AG08396 (cell line): ENCODE measurements at regions not wholly inside any gene's neighbourhood (a gene's known extent, or its start where the extent isn't known, plus 50 kb on each side); places are given as distances from the start of the nearest gene placed in this dataset.
"Not testable (repeated sequence)": the region's sequence is repeated elsewhere in the genome, so short reads cannot be mapped to it uniquely, and the experiment has no call there.

Experiments used
- DNase-seq: peaks from one replicate; pipeline ENCODE4 v3.0.0; 2012; ENCODE audit warnings: low spot score, mixed read lengths

DNA sequence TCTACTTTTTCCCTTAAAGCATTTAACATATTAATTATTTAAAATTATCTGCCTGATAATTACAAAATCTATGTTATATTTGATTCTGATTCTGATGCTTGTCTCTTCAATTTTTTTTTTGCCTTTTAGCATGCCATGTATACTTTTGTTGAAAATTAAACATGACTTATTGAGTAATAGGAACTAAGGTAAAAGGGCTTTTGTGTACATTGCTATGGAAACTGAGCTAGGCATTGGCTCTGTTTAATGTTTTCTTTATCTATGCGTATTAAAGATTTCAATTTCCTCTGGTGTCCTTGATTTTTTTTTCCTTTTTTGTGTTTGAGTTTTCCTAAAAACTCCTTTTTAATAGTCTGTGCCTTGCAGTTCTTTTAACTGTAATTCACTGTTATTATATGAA, 805.2 kb downstream of the DHX35 start:
- no peak for DNase-seq

DNA sequence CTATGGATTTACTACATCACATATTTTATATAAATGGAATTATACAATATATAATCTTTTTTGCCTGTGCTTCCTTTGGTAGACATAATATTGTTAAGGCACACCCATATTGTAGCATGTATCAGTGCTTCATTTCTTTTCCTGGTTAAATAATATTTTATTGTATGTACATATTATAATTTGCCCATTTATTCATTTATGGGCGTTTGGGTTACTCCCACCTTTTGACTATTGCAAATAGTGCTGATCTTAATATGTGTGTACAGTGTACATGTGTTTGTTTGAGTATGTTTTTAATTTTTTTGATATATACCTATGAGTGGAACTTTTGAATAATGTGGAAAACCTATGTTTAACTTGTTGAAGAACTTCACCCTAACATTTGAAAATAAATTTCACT, 804.2 kb downstream of the DHX35 start:
- no peak for DNase-seq

DNA sequence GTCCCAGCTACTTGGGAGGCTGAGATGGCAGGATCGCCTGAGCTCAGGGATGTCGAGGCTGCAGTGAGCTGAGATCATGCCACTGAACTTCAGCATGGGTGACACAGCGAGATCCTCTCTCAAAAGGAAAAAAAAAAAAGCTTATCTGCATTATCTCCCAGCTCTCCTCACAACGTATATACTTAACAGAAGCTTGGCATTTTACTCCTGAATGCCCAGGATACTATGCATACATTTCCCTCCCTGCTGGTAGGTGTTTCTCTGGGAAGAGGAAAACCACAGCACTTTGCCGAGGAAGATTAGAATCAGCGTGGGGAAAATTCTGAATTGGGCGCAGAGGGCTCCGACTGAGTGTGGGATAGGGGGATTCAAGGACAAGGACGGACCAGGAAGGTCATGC, 800.6 kb downstream of the DHX35 start:
- DNase-seq = no peak

DNA sequence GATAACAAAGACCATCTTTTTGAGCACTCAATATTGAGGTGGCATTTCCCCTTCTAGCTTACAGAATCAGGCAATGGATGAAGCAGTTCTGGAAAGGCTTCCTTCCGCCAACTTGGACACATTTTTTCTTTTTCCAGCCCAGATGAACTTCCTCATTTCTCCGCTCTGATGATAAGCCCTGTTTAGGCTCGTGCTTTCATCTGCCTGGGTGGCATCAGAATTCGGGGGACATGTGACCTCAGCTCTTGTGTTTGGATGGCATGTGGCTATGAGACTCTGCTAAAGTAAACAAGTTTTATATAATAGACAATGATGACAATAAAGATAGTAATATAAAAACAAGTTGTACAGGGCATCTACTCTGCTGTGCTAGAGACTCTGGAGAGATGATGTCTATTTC, 796.7 kb downstream of the DHX35 start:
- no peak for DNase-seq

DNA sequence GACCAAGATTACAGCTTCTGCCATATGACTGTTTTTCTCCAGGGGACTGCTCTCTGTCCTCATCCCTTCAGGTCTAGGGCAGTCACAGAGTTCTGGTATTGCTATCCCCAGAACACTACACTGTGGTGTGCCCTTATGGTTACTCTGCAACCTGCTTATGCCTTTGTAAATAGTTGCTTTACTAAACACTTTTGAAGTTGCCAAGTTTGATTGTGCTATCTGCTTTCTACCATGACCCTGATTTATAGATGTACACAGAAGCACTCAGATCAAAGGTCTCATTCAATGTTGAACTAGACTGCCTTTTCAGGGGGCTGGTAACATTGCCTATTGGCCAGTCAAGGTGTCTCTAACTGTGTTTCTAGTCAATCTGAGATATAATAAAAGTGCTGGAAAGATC, 794.7 kb downstream of the DHX35 start:
- no peak for DNase-seq

DNA sequence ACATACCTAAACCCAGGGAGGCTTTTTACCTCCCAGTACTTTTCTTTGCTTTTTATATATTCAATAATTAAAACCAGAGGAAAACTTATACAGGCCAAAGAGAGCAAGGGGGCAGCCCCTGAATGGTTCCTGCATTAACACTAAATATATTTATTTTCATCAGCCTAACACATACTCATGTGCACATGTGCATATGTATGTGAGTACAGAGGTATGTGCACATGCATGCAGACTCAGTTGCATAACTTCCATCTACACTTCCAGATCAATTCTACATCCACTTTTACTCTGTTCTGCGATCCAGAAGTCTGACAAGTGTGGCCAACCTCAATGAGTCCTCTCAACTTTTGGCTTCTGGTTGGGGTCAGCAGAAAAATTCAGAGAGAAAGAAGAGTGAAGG, 794.2 kb downstream of the DHX35 start:
- no peak for DNase-seq

DNA sequence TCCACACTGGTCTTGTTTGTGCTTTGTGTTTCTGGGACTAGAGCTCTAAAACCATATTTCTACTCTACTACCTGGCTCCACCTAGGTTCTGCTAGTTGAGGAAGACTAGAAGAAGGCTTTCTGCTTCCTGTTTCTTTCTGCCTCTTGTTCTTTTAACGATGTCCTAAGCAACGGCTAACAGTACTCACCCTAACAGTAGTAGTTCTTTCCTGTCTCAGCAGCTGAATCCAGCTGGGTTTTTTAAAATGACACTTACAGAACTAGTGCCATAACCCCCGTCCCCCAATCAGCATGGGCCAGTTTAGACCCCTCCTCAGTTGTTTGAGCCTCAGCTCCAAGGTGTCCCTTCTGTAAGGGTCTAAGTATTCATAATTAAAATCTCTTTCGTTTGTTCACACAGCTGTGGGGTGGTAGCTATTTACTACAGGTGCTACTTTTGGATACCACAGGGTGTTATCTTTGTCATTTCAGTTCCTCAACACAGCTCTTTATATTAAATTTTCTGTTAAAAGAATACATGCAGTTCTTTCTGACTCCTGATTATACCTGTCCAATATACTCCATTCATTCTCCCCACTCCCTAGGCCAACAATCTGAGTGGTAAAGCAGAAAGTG, 790.2 kb downstream of the DHX35 start:
- DNase-seq = no peak

DNA sequence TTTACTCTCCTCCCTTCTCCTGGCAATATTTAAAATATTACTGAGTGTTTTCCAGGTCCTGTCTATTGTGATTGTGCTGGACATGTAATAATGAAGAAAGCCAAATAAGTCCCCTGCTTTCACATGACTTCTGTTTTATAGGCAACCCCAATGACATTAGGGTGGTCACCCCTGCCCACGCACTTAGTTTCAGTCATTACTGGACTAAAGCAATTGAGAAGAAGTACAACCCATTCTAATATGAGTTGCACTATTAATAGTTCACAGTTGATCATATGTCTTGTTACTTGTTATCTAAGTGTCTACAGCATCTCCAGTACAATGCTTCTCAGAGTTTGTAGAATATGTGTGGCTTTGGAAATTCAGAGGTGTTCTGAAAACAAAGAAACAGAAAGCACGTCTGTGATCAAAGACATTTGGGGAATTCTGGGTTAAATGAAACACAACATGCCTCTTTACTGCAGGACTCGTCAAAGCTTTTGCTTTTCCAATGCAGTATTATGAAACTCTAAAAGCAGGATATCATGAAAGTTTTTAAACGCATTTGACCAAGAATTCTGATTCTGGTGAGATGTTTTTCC, 789.5 kb downstream of the DHX35 start:
- DNase-seq = no peak

DNA sequence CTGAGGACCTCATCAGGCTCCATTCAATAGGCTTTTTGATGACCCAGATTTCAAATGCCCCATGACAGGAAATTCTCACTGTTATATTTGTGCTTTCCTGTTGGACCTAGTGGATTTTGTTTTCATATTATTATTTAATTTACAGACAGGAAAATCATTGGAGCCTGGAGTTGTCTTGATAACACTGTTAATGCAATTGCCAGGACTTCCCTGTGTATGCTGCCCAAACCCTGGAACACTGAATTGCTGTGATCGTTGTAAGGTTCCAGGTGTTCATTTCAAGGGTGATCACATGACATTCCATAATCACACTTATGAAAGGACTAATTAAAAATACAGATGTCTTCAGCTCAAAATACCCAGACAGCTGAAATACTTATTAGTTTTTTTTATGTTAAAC, 783.2 kb downstream of the DHX35 start:
- no peak for DNase-seq

DNA sequence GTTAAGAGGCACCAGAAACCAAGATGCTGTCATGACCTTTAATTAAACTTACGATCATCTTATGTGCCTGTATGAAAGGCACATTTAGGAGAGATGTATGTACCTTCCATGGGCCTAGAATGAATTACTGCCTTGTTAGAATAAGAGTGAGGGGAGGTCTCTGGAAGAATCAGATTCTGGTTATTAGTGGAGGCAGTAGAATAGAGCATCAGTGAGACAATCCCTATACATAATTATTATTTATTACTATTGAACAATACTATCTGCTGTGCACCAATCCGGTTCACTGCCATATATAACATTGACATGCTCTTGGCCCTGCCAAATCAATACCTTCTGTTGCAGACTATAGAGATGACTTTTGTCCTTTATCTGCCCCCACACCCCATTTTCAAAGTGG, 776.5 kb downstream of the DHX35 start:
- DNase-seq = no peak

DNA sequence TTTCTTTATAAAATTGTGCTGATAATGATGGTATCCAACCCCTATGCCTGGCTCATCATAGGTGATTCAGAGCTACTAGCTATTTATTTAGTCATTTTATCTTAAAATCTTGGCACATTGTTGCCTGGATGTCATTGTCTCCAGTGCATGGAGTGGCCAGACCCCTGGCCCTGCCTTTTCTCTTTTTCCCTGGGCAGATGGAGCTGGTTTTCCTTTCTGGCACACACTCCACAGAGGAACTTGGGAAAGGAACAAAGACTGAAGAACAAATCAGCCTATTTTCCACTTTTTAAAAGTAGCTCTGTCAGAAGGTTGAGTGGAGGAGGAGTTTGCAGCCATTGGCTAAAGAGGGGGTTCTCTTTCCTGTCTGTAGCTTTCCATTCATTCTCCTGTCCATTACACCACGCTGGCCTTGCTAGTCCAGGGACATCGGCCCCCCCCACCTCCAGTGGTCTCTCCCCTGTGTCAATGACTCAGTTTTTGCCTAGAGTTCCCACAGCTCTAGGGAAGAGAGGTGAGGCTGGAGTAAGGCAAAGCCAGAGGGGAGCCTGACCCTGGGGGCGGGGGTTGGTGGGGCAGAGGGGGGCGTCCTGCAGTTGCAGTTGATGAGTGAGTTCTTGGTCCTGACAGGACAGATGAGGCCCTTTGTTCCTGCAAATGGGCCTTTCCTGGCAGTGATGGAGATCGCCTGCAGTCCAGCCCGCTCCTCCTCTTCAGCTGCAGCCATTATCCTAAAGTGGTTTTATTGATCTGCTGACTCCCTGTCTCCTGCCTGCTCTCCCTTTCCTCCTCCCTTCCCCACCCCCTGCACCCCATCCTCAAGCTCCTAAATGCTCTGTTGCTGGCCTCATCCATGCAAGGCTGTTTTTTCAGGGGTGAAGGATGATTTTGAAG, 774.5 kb downstream of the DHX35 start:
- no peak for DNase-seq

DNA sequence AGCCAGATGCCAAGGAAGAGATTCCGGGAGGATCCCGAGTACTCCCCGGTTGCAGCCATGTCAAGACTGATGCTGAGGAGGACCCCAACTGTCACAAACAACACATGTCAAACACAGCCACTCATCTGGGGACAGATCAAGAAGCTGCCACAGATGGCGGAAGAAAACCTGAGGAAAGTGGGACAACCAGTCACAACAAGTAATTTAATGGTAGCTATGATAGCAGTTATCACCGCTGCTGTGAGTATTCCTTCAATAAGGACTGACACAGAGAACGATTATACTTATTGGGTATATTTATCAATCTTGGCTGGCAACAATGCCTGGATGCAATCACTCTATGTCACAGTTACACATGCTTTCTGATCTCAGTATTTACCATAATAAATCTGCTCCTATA, 763.4 kb downstream of the DHX35 start:
- not testable (repeated sequence) for DNase-seq

DNA sequence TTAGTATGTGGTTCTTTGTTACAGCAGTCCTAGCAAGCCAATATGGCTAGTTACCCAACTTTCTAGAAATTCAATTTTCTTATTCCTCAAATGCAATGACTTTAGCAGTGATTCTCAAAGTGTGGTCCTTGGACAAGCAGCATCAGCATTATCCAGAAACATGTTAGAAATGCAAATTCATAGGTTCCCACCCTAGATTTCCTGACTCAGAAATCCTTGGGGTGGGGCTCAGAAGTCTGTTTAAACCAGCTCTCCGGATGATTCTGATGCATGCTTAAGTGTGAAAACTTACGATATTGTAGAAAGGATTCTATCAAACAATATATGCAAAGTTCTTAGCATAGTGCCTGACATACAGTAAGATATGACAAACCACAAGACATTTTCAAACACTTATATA, 757.1 kb downstream of the DHX35 start:
- DNase-seq = no peak

DNA sequence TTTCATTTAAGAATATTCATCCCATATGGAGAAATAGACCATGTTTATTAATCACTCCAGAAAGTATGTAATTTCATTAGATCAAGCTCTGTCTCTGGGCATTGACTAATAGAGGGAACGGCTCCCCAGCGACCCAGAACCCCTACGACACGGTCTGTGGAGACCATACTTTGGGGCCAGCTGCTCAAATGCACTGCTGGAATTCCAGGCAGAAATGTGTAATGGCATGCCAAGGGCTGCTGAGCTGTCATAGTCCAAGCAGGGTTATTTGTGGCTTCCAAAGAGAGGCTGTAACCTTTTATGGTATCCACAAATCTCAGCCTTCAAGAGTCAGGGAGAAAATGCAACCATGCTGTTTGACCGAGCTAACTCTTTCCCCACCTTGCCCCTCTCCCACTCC, 755.8 kb downstream of the DHX35 start:
- no peak for DNase-seq

DNA sequence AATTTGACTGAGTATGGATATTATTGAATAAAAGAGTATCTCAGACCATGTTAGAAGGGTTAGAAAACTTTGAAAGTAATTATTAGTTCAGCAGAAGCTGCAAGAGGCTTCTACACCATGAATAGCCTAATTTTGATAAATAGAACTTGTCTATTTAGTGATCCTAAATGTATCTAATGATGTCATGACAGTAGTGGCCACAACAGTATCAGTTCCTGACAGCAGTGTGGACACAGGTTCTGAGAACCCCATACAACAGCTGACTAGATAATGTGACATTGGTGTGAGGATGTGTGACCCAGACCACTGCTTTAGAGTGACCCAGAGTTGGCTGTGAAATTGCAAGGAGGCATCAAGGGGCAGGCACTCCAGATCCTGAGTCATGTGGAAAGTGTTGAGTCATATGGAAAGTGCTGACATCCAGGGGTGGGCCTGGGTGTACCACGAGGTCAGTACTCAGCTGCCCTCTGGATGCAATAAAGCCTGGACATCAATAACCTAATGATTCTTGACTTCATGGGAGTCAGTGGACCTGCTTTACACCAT, 754.7 kb downstream of the DHX35 start:
- no peak for DNase-seq

DNA sequence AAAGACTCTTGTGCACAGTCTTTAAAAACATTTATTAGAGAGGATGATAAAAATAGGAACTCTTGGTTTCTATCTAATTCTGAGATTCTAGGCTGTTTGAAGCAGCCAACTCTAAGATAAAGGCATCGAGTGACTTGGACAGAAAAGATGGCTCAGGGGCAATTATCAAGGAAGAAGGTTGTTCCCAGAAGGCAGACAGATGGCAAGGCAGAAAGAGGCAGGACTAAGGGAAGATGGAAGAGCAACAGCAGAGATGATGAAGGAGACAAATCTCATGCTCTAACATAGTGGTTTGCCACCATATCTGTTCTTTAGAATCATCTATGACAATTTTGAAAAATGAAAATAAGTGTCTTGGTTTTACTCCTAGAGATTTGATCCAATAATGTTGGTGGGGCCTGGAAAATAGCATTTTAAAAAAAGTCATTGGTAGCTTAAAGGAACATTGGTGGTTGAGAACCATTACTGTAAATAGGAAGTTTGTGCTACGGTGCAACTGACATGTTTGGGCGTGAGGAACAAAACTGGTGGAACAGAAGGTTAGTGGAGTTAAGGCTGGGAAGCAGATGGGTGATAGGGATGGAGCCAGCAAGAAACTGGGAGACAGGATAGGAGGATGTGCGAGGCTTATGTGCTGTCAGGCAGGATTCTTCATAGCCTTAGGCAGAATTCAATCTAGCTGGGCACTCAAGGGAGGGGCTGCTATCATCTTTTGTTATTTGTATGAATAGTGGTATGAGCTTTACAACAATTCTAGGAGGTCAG, 751.1 kb downstream of the DHX35 start:
- DNase-seq = no peak

DNA sequence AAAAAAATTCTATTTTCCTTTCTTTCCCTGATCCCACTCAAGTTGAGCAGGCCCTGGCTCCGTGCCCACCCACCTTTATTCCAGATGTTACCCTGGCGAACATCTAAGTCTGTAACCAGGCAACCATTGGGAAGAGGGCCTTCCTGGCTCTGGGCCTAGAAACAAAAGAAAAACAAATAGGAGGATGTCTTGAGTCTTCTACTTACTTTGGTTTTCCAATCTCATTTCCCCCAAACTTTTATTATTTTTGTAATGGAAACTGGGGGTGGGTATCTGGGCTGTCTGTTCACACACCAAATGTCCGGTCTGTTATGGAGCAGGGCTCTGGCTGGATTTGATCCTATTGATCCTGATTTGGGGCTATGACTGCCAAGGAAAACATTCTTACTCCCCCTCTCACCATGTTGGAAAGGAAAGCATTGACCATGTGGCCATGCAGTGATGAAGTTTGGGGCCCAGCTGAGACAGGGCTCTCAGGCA, 744.1 kb downstream of the DHX35 start:
- no peak for DNase-seq

DNA sequence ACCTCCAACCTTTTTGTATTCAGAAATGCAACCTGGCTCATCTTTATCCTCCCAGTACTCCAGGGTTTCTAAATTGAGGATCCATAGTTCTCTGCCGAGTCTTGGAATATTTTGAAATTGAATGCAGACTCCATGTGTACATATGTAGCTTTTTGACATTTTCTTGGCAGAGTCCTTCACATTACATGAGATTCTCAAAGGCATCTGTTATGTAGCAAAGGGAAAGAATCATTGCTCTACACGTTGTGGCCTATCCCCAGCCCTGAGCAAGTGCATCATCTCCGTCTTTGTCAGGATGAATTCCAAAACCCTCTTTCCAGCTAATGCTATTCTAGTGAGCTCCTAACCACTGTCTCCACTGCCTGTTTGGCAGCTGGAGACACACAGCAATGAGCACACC, 742.9 kb downstream of the DHX35 start:
- no peak for DNase-seq

DNA sequence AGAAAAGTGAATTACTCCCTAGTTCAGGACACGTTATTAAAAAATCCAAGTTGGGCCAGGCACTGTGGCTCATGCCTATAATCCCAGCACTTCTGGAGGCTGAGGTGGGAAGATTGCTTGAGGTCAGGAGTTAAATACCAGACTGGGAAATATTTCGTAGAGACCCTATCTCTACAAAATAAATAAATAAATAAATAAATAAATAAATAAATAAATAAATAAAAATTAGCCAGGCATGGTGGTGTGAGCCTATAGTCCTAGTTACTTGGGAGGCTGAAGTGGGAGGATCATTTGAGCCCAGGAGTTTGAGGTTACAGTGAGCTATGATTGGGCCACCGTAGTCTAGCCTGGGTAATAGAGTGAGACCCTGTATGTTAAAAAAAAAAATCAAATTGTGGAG, 741.2 kb downstream of the DHX35 start:
- DNase-seq = not testable (repeated sequence)

DNA sequence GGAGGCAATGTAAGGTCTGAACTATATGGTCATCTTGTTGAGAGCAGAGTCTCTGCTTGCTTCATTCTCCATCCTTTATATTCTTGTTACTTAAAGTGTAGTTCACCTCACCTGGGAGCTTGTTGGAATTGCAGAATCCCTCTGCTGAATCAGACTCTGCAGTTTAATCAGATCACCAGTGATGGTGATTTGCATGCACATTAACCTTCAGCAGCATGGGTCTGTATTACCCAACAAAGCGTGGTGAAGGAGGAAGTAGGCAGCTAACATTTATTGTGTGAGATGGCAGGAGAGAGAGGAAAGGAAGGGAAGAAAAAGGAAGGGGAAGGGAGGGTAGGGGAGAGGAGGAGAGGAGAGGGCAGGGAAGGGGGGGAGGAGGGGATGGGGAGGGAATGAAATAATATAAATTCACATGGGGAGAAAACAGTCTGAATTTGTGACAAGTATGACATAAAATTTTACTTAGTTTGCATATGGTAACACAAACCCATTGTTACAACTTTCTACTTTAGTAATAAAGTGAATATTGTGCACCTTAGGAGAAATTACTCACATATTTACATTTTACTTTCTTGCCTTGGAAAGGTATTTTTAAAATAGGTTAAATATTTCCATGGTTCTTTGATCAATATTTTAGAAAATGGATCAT, 740.7 kb downstream of the DHX35 start:
- DNase-seq = no peak

DNA sequence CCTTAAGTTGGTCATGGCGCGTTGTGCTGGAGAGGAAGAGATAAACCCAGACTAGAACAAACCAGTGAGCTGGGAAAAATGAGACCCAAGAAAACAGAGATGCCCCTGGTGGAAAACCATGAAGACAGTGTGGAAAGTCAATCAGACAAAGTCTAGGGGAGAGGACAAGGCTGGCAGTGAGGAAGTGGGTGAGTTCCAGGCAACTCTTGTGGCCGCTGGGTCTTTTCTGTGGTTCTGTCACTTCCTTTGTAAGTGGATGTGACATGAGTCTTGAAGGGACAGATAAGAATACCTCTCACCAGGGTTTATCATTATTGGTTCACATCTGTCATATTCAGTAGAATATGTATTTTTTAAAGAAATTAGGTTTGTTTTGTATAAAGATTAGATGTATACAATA, 738.4 kb downstream of the DHX35 start:
- no peak for DNase-seq
